Fibroblast of villous mesenchyme (primary cell): ENCODE measurements at regions not wholly inside any gene's neighbourhood (a gene's known extent, or its start where the extent isn't known, plus 50 kb on each side); places are given as distances from the start of the nearest gene placed in this dataset.

Experiments
- DNase-seq: peaks from one replicate; pipeline ENCODE4 v3.0.0-alpha.2; 2010; ENCODE audit warnings: low read depth
- H3K4me3 ChIP-seq: 2 replicates; pipeline ENCODE4 v1.5.1; 2011; ENCODE audit warnings: low read depth, mild to moderate bottlenecking, low read length
- TF ChIP-seq, protein P1 (sequence below): IDR thresholded peaks from 2 replicates; pipeline ENCODE4 v1.5.1; 2012; ENCODE audit warnings: low read depth, mild to moderate bottlenecking, low read length; ENCODE audit not compliant: insufficient read depth

DNA sequence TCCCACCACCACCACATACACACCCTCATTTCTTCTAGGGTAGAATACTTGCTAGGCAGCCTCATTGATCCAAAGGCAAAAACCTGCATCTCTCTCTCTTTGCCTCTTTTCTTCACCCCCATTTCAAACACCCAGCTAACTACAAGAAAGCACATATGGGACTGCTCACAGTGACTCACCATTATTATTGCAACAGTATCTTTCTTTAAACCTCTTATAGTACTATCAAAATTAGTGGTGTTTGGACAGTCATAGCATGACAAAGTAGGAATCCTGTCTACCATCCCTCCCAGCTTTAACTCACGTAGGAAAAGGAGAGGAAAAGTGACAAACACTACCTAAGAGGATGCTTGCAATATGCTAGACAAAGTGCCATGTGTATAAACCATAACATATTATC, 422.5 kb upstream of the CRIM1 start:
- TF ChIP-seq, protein P1, sequence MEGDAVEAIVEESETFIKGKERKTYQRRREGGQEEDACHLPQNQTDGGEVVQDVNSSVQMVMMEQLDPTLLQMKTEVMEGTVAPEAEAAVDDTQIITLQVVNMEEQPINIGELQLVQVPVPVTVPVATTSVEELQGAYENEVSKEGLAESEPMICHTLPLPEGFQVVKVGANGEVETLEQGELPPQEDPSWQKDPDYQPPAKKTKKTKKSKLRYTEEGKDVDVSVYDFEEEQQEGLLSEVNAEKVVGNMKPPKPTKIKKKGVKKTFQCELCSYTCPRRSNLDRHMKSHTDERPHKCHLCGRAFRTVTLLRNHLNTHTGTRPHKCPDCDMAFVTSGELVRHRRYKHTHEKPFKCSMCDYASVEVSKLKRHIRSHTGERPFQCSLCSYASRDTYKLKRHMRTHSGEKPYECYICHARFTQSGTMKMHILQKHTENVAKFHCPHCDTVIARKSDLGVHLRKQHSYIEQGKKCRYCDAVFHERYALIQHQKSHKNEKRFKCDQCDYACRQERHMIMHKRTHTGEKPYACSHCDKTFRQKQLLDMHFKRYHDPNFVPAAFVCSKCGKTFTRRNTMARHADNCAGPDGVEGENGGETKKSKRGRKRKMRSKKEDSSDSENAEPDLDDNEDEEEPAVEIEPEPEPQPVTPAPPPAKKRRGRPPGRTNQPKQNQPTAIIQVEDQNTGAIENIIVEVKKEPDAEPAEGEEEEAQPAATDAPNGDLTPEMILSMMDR: no peak
- no peak overlapping the region for H3K4me3 ChIP-seq
- no peak for DNase-seq

DNA sequence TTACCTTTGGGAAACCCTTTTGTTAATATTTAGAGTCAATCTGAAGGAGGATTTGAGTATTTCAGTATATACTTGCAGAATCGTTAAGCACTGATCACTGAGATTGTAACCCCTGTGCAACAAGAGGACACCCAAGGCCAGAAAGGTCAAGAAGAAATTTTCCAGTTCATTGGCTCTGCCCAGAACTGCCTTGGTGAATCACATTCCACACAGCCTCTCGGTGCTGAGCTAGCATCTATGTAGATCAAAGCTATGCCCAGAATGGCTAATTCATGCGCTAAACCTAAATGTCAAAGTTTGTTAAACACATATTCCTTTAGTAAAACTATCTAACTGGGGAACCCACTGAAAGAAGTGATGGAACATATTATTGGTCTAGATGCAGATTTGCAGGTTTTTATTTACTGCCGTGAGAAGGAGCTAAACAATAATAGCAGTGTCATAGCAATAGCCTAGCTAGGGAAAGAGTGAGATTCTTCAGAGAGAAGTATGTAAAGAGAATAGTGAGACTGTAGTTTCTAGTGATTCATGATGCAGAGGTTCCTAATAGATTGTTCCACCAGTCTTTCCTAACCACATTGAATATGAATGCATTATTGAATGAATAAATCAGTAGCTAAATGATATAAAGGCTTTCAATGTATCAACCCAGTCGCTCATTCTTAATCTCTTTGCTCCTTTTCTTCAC, 423.2 kb upstream of the CRIM1 start:
- no peak overlapping the region for H3K4me3 ChIP-seq
- TF ChIP-seq, protein P1: no peak
- no peak for DNase-seq

DNA sequence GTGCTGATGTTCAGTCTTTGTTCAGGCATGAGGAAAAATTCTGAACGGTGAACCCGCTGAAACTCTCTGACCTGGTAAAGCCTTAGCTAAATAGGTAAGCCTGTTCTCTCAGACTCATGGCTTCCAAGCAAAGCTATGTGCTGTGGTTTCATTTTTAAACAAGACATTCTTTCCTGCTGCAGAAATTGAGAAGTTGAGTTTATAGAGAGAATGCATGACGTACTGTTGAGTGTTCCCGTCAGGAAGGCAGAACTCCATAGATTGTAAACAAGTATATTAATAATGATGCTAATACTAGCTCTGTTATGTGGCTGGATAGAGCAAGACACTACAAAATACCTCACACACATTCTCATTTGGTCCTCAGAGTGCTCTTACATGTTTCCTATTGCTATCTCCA, 424.0 kb upstream of the CRIM1 start:
- no peak for DNase-seq
- TF ChIP-seq, protein P1: no peak
- no peak overlapping the region for H3K4me3 ChIP-seq

DNA sequence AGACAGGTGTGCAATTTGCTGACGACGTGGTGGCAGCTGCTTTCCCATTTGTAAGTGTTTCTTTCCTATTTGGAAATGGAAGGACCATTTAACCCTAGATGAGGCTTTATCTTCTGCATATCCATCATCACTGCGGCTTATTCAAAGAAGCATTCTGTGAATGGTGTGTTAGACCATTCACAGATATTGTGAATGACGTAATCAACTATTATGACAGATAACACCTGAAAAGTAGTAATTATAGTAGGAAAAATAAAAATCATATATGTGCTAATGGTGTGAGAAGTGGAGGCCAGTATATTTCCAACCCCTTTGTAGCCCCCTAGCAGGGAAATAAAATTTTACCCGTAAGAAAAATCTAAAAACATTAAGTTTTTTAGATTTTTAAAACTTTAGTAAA, 424.5 kb upstream of the CRIM1 start:
- H3K4me3 ChIP-seq: no peak overlapping the region
- DNase-seq: no peak
- TF ChIP-seq, protein P1: no peak

DNA sequence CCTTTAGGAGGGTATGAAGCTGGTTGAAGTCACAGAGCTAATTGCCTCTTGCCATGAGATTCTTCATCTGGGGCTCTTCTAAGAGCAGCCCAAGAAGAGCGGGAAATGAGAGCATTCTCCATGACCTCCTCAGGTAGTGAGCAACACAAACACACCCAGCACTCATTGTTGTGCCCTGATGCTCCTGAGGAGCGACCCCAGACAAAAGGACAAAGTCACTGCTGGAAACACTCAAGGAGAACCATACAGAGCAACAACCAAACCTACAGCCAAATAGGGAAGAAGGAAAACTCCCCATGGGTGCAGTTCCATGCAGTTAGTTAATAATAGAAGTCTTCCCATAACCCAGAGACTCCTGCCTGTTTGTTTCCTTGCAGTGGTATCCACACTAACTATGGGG, 426.0 kb upstream of the CRIM1 start:
- H3K4me3 ChIP-seq: no peak overlapping the region
- DNase-seq: no peak
- TF ChIP-seq, protein P1: no peak

DNA sequence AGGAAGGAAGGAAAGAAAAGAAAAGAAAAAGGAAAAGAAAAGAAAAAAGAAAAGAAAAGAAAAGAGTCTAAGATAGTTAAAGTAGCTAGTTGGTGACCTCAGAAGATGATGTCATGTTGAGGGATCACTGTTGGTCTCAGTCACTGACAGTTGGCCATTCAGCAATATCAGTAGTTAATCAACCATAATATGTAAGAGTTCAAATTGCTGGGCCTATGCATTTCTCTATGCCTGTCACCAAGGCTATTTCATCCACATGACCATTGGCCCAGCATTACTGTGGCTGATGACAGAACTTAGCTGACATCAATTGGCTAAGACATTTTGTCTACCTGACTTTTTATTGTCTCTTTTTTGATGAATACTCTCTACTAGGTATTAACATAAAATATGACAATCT, 435.5 kb upstream of the CRIM1 start:
- H3K4me3 ChIP-seq: no peak overlapping the region
- TF ChIP-seq, protein P1: no peak
- DNase-seq: no peak

DNA sequence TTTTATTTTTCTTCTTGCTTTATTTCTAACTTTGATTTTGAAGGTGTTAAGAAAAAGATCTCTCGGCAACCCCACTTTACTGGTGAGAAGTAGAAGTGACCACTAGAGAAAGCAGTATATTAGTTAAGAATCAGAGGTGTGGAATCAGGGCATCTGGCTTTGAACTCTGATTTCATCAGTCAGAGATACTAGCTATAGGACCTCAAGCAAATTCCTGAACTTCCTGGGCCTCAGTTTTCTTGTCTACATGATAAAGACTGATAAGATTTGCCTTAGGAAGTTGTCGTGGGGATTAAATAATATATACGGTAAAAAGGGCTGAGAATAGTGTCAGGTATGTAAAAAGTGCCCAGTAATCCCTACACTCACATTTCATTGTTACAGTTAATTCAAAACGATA, 440.3 kb upstream of the CRIM1 start:
- TF ChIP-seq, protein P1: no peak
- no peak for DNase-seq
- H3K4me3 ChIP-seq: no peak overlapping the region
